SH-SY5Y (cell line): ENCODE measurements at regions not wholly inside any gene's neighbourhood (a gene's known extent, or its start where the extent isn't known, plus 50 kb on each side); places are given as distances from the start of the nearest gene placed in this dataset.

Experiments
- GATA2 ChIP-seq: IDR thresholded peaks from 2 replicates; pipeline ENCODE4 v1.6.1; 2011; ENCODE audit warnings: mild to moderate bottlenecking, low read depth, low read length
- GATA3 ChIP-seq: IDR thresholded peaks from 2 replicates; pipeline ENCODE4 v1.6.1; 2011; ENCODE audit warnings: low read depth, mild to moderate bottlenecking, low read length, moderate library complexity

DNA sequence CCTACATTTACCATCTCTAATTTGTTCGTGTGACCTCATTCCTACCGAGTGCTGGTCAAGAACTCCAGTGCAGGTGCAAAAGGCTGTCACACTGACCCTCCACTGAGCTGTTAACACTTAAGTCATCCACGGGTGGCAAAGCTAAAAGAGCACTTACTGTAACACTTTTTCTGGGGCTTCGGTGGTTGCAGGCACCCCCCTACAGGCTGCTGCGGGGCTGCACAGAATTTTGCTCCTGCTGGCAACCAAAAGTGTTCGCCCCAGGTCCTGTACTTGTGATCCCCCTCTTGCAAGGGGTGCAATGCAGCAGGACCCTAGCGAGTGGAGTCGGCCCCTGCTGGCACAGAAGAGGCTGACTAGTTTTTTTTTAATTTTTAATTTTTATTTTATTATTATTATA, 298.9 kb upstream of the CNTNAP2 start:
- TF ChIP-seq GATA2, result no peak
- no peak for TF ChIP-seq GATA3
